Natural killer cell (primary cell): ENCODE measurements at regions not wholly inside any gene's neighbourhood (a gene's known extent, or its start where the extent isn't known, plus 50 kb on each side); places are given as distances from the start of the nearest gene placed in this dataset.

ENCODE experiments used
- ATAC-seq, 3 donors: fragments of 150-1000 bp in 2 of 3; fragments of 200-7000 bp in 1 of 3; cut with Tn5 transposase; 1 replicate in 1 of 3; 2 replicates in 2 of 3; pipeline ENCODE4 v1.10.0; 2021; ENCODE audit warnings: mild to moderate bottlenecking in 2 of 3, moderate library complexity in 2 of 3
- DNase-seq, 2 donors: peaks; one replicate each; pipeline versions ENCODE4 v3.0.0 to v3.0.0-alpha.2; 2013 to 2021; ENCODE audit warnings: mixed read lengths in 1 of 2
- H3K27ac ChIP-seq: one replicate; pipeline ENCODE4 v1.5.1; 2013; ENCODE audit warnings: mild to moderate bottlenecking, low read length
- H3K27me3 ChIP-seq: one replicate; pipeline ENCODE4 v1.6.1; 2013; ENCODE audit warnings: low read length; ENCODE audit not compliant: control insufficient read depth, insufficient read depth
- H3K36me3 ChIP-seq: one replicate; pipeline ENCODE4 v1.6.1; 2013; ENCODE audit warnings: low read length; ENCODE audit not compliant: control insufficient read depth, insufficient read depth
- H3K4me1 ChIP-seq: one replicate; pipeline ENCODE4 v1.6.1; 2013; ENCODE audit warnings: low read length; ENCODE audit not compliant: control insufficient read depth, insufficient read depth
- H3K4me3 ChIP-seq: one replicate; pipeline ENCODE4 v1.5.1; 2013; ENCODE audit warnings: low read length
- H3K9me3 ChIP-seq: one replicate; pipeline ENCODE4 v1.6.1; 2013; ENCODE audit warnings: low read length; ENCODE audit not compliant: control insufficient read depth, insufficient read depth
- H3K27ac Mint-ChIP-seq, 2 donors: one replicate each; pipeline ENCODE4 v1.8.0; 2022; ENCODE audit warnings: mild to moderate bottlenecking in 2 of 2, mixed read lengths in 2 of 2, moderate library complexity in 1 of 2
- H3K27me3 Mint-ChIP-seq, 2 donors: one replicate each; pipeline ENCODE4 v1.8.0; 2022; ENCODE audit warnings: low read depth in 2 of 2, mixed read lengths in 2 of 2
- H3K36me3 Mint-ChIP-seq: one replicate; pipeline ENCODE4 v1.8.0; 2022; ENCODE audit warnings: mixed read lengths
- H3K4me1 Mint-ChIP-seq, 2 donors: one replicate each; pipeline ENCODE4 v1.8.0; 2022; ENCODE audit warnings: mixed read lengths in 2 of 2
- H3K4me3 Mint-ChIP-seq: one replicate; pipeline ENCODE4 v1.8.0; 2022; ENCODE audit warnings: mild to moderate bottlenecking, moderate library complexity, mixed read lengths
- H3K9me3 Mint-ChIP-seq, 2 donors: one replicate each; pipeline ENCODE4 v1.8.0; 2022; ENCODE audit warnings: mixed read lengths in 2 of 2
- CTCF ChIP-seq: fragments of 200-600 bp; IDR thresholded peaks from one replicate; pipeline ENCODE4 v1.8.0; 2022; ENCODE audit warnings: antibody characterized with exemption
- WGBS: methylation state at CpG from one replicate; pipeline ENCODE4 v1.1.7; 2013; ENCODE audit warnings: missing lambda C conversion rate; ENCODE audit not compliant: insufficient coverage; 5-methylcytosine and 5-hydroxymethylcytosine counted together
- intact Hi-C: fragments of 100-400 bp; cut with micrococcal nuclease; formaldehyde crosslinking; loops from one replicate; pipeline ENCODE4 v1.14.2; 2022

GRCh38 chr10:83605783-83606630 is 533.3 kb upstream of the GHITM start:
- Mint-ChIP-seq H3K36me3 (no peaks in the 10 kb centered on the region), H3K4me1 (no peaks in the 10 kb centered on the region), H3K27me3 (no peaks in the 10 kb centered on the region), H3K27ac (no peak overlapping the region), H3K9me3 (peaks cover 16 to 19% of the 10 kb centered on the region in 2 donors), H3K4me3 (no peak overlapping the region)
- intact Hi-C loops, result no loop called here
- H3K27ac ChIP-seq, result no peak overlapping the region
- no peaks in the 10 kb centered on the region for H3K36me3 ChIP-seq
- H3K4me1 ChIP-seq, result no peaks in the 10 kb centered on the region
- TF ChIP-seq CTCF, result no peak
- ATAC-seq (no peak), DNase-seq (no peak)
- WGBS, result 94% methylated on average over 2 of the region's 2 CpGs
- peaks cover 3% of the 10 kb centered on the region for H3K9me3 ChIP-seq
- H3K27me3 ChIP-seq, result no peaks in the 10 kb centered on the region
- no peak overlapping the region for H3K4me3 ChIP-seq

- Histone ChIP-seq H3K36me3 (no peaks in the 10 kb centered on the region), H3K4me1 (no peaks in the 10 kb centered on the region), H3K9me3 (peaks cover 3% of the 10 kb centered on the region), H3K27me3 (no peaks in the 10 kb centered on the region), H3K27ac (no peak overlapping the region), H3K4me3 (no peak overlapping the region)
- no peak overlapping the region for H3K27ac Mint-ChIP-seq
- no peaks in the 10 kb centered on the region for H3K36me3 Mint-ChIP-seq
- WGBS, result 78% methylated on average over 2 of the region's 7 CpGs
- TF ChIP-seq CTCF, result no peak
- H3K4me1 Mint-ChIP-seq, result no peaks in the 10 kb centered on the region
- intact Hi-C loops, result no loop called here
- no peak for ATAC-seq
- H3K4me3 Mint-ChIP-seq, result no peak overlapping the region
- no peak for DNase-seq
- no peaks in the 10 kb centered on the region for H3K27me3 Mint-ChIP-seq
- H3K9me3 Mint-ChIP-seq, result peaks cover 16 to 18% of the 10 kb centered on the region in 2 donors
Observed at GRCh38 chr10:83607959-83608745, 531.2 kb upstream of the GHITM start.

- H3K27me3 ChIP-seq, result no peaks in the 10 kb centered on the region
- Mint-ChIP-seq H3K27me3 (no peaks in the 10 kb centered on the region), H3K4me3 (no peak overlapping the region), H3K27ac (no peak overlapping the region), H3K4me1 (no peaks in the 10 kb centered on the region), H3K9me3 (peaks cover 11 to 16% of the 10 kb centered on the region in 2 donors), H3K36me3 (no peaks in the 10 kb centered on the region)
- 78% methylated on average over 4 of the region's 4 CpGs for WGBS
- ATAC-seq, result no peak
- H3K9me3 ChIP-seq, result peaks cover 3% of the 10 kb centered on the region
- H3K27ac ChIP-seq, result no peak overlapping the region
- no peak for TF ChIP-seq CTCF
- H3K4me3 ChIP-seq, result no peak overlapping the region
- intact Hi-C loops, result no loop called here
- H3K4me1 ChIP-seq, result no peaks in the 10 kb centered on the region
- H3K36me3 ChIP-seq, result no peaks in the 10 kb centered on the region
- no peak for DNase-seq
Observed at GRCh38 chr10:83612050-83612449, 527.3 kb upstream of the GHITM start.
